IMR-90 (cell line): ENCODE measurements at regions not wholly inside any gene's neighbourhood (a gene's known extent, or its start where the extent isn't known, plus 50 kb on each side); places are given as distances from the start of the nearest gene placed in this dataset.

ENCODE experiments used
- ATAC-seq: fragments of 200-7000 bp; cut with Tn5 transposase; 2 replicates; pipeline ENCODE4 v1.9.1; 2020; ENCODE audit warnings: low read depth, mild to moderate bottlenecking, moderate library complexity
- BruUV-seq: library from RNA; stranded (reverse); fragments of 400-500 nt; replicated peaks from 2 replicates; lab custom pipeline; 2021; lab: Mats Ljungman, UMichigan
- CTCF ChIA-PET: fragments of 300-600 bp; formaldehyde crosslinking; extraction: SDS; loops from one replicate; lab custom pipeline; 2021; ENCODE audit warnings: antibody characterized with exemption; lab: Yijun Ruan, JAX
- POLR2A ChIA-PET: fragments of 300-600 bp; sonication (Branson Sonifier 250); formaldehyde crosslinking; loops from one replicate; lab custom pipeline; 2022; ENCODE audit warnings: antibody characterized with exemption; ENCODE audit not compliant: unreplicated experiment; lab: Charles Lee
- DNase-seq: peaks from one replicate; pipeline ENCODE4 v3.0.0; 2013
- H2AFZ ChIP-seq: replicated peaks from 2 replicates; pipeline ENCODE3; 2013; ENCODE audit warnings: low read length, mild to moderate bottlenecking; ENCODE audit not compliant: poor library complexity
- H2AK5ac ChIP-seq: 2 replicates; pipeline ENCODE4 v1.6.1; 2013; ENCODE audit warnings: low read depth, low read length, inconsistent platforms
- H2AK9ac ChIP-seq: replicated peaks from 2 replicates; pipeline ENCODE3; 2013; ENCODE audit warnings: mild to moderate bottlenecking, low read depth, low read length, moderate library complexity; ENCODE audit not compliant: poor library complexity
- H2BK120ac ChIP-seq: 2 replicates; pipeline ENCODE4 v1.6.1; 2013; ENCODE audit warnings: low read depth, low read length, inconsistent platforms
- H2BK15ac ChIP-seq: 3 replicates; pipeline ENCODE4 v1.6.1; 2013; ENCODE audit warnings: low read depth, low read length, inconsistent platforms
- H2BK20ac ChIP-seq: 2 replicates; pipeline ENCODE4 v1.6.1; 2013; ENCODE audit warnings: low read depth, mild to moderate bottlenecking, inconsistent platforms, low read length, moderate library complexity
- H2BK5ac ChIP-seq: 2 replicates; pipeline ENCODE4 v1.6.1; 2013; ENCODE audit warnings: mild to moderate bottlenecking, low read depth, low read length, inconsistent platforms; ENCODE audit not compliant: poor library complexity, severe bottlenecking
- H3K14ac ChIP-seq: replicated peaks from 2 replicates; pipeline ENCODE4 v1.6.1; 2013; ENCODE audit warnings: low read depth, low read length, inconsistent platforms
- H3K18ac ChIP-seq: 2 replicates; pipeline ENCODE4 v1.6.1; 2013; ENCODE audit warnings: low read depth, low read length, control low read depth
- H3K23ac ChIP-seq: 2 replicates; pipeline ENCODE4 v1.6.1; 2013; ENCODE audit warnings: low read depth, low read length, inconsistent platforms
- H3K27ac ChIP-seq: 2 replicates; pipeline ENCODE4 v1.5.1; 2013; ENCODE audit warnings: mild to moderate bottlenecking, control low read depth, low read length; ENCODE audit not compliant: insufficient read depth
- H3K27me3 ChIP-seq: 2 replicates; pipeline ENCODE4 v1.6.1; 2013; ENCODE audit warnings: low read length; ENCODE audit not compliant: control insufficient read depth, insufficient read depth
- H3K36me3 ChIP-seq: 2 replicates; pipeline ENCODE4 v1.6.1; 2013; ENCODE audit warnings: low read length, mixed read lengths; ENCODE audit not compliant: control insufficient read depth, insufficient read depth
- H3K4ac ChIP-seq: 2 replicates; pipeline ENCODE4 v1.6.1; 2013; ENCODE audit warnings: low read depth, low read length, inconsistent platforms
- H3K4me1 ChIP-seq: 2 replicates; pipeline ENCODE4 v1.6.1; 2013; ENCODE audit warnings: low read length, mixed read lengths; ENCODE audit not compliant: control insufficient read depth, insufficient read depth
- H3K4me2 ChIP-seq: 2 replicates; pipeline ENCODE4 v1.6.1; 2013; ENCODE audit warnings: low read depth, mild to moderate bottlenecking, control low read depth, low read length, moderate library complexity
- H3K4me3 ChIP-seq: 2 replicates; pipeline ENCODE4 v1.5.1; 2013; ENCODE audit warnings: low read depth, mild to moderate bottlenecking, control low read depth, low read length, moderate library complexity; ENCODE audit not compliant: insufficient read depth
- H3K56ac ChIP-seq: 2 replicates; pipeline ENCODE4 v1.6.1; 2013; ENCODE audit warnings: low read length, inconsistent platforms; ENCODE audit not compliant: insufficient read depth; ENCODE audit errors: extremely low read depth
- H3K79me1 ChIP-seq, 2 experiments: 2 replicates each; pipeline ENCODE4 v1.6.1; 2013; ENCODE audit warnings: low read length in 2 of 2, inconsistent platforms in 1 of 2, low read depth in 1 of 2
- H3K9ac ChIP-seq: 2 replicates; pipeline ENCODE4 v1.6.1; 2013; ENCODE audit warnings: low read depth, low read length, control low read depth
- H3K9me1 ChIP-seq: 2 replicates; pipeline ENCODE4 v1.6.1; 2013; ENCODE audit warnings: low read length, inconsistent platforms; ENCODE audit not compliant: insufficient read depth
- H3K9me3 ChIP-seq: 2 replicates; pipeline ENCODE4 v1.6.1; 2013; ENCODE audit warnings: low read length; ENCODE audit not compliant: control insufficient read depth, insufficient read depth
- H4K20me1 ChIP-seq: 2 replicates; pipeline ENCODE4 v1.6.1; 2013; ENCODE audit warnings: low read length, inconsistent platforms; ENCODE audit not compliant: insufficient read depth
- H4K5ac ChIP-seq: 2 replicates; pipeline ENCODE4 v1.6.1; 2013; ENCODE audit warnings: mild to moderate bottlenecking, low read depth, low read length, control low read depth
- H4K8ac ChIP-seq, 2 experiments: 2 replicates each; pipeline ENCODE4 v1.6.1; 2013; ENCODE audit warnings: low read depth in 2 of 2, low read length in 2 of 2, control low read depth in 1 of 2, inconsistent platforms in 1 of 2
- H4K91ac ChIP-seq: 2 replicates; pipeline ENCODE4 v1.6.1; 2013; ENCODE audit warnings: low read depth, low read length, inconsistent platforms; ENCODE audit not compliant: insufficient read depth
- BHLHE40 ChIP-seq: fragments of 150-350 bp; IDR thresholded peaks from 2 replicates; pipeline ENCODE4 v1.6.1; 2016; ENCODE audit warnings: mild to moderate bottlenecking, low read depth, low read length
- CEBPB ChIP-seq: IDR thresholded peaks from 2 replicates; pipeline ENCODE4 v1.6.1; 2012; ENCODE audit warnings: low read depth, low read length, improper control_type of control experiment
- CHD1 ChIP-seq: IDR thresholded peaks from 2 replicates; pipeline ENCODE4 v1.6.1; 2012; ENCODE audit warnings: low read depth, low read length, improper control_type of control experiment
- CTCF ChIP-seq: conservative IDR thresholded peaks from 2 replicates; pipeline ENCODE4 v1.5.1; 2012; ENCODE audit warnings: mild to moderate bottlenecking, low read depth, low read length, improper control_type of control experiment
- ELK1 ChIP-seq: fragments of 150-350 bp; IDR thresholded peaks from 2 replicates; pipeline ENCODE4 v1.6.1; 2016; ENCODE audit warnings: low read depth, mild to moderate bottlenecking, low read length, moderate library complexity, borderline replicate concordance
- FOS ChIP-seq: fragments of 150-350 bp; IDR thresholded peaks from 2 replicates; pipeline ENCODE4 v1.6.1; 2016; ENCODE audit warnings: low read depth, low read length
- MAFK ChIP-seq: IDR thresholded peaks from 2 replicates; pipeline ENCODE4 v1.6.1; 2012; ENCODE audit warnings: low read depth, low read length, improper control_type of control experiment
- MAZ ChIP-seq: IDR thresholded peaks from 2 replicates; pipeline ENCODE4 v1.6.1; 2012; ENCODE audit warnings: low read depth, mild to moderate bottlenecking, low read length, improper control_type of control experiment, moderate library complexity, borderline replicate concordance
- MXI1 ChIP-seq: IDR thresholded peaks from 2 replicates; pipeline ENCODE4 v1.6.1; 2012; ENCODE audit warnings: low read depth, mild to moderate bottlenecking, low read length, moderate library complexity, borderline replicate concordance
- NFE2L2 ChIP-seq: fragments of 150-350 bp; IDR thresholded peaks from 2 replicates; pipeline ENCODE4 v1.6.1; 2016; ENCODE audit warnings: low read depth, mild to moderate bottlenecking, low read length
- POLR2A ChIP-seq: IDR thresholded peaks from 2 replicates; pipeline ENCODE4 v1.6.1; 2012; ENCODE audit warnings: mild to moderate bottlenecking, low read depth, low read length
- RAD21 ChIP-seq: IDR thresholded peaks from 2 replicates; pipeline ENCODE4 v1.6.1; 2012; ENCODE audit warnings: low read length, improper control_type of control experiment
- RCOR1 ChIP-seq: IDR thresholded peaks from 2 replicates; pipeline ENCODE4 v1.6.1; 2012; ENCODE audit warnings: mild to moderate bottlenecking, low read length, improper control_type of control experiment; ENCODE audit not compliant: insufficient replicate concordance
- RFX5 ChIP-seq: IDR thresholded peaks from 2 replicates; pipeline ENCODE4 v1.8.0; 2012; ENCODE audit warnings: low read depth, mild to moderate bottlenecking, low read length, moderate library complexity
- SMC3 ChIP-seq: fragments of 150-350 bp; IDR thresholded peaks from 2 replicates; pipeline ENCODE4 v1.6.1; 2016; ENCODE audit warnings: low read depth, mild to moderate bottlenecking, antibody characterized with exemption, low read length, moderate library complexity
- USF2 ChIP-seq: fragments of 150-350 bp; IDR thresholded peaks from 2 replicates; pipeline ENCODE4 v1.6.1; 2017; ENCODE audit warnings: mild to moderate bottlenecking, antibody characterized with exemption, low read length, low read depth
- WGBS, 2 experiments: methylation state at CpG; one replicate each; pipeline versions ENCODE4 v1.1.5 to v1.1.7; 2013; ENCODE audit warnings: missing lambda C conversion rate in 2 of 2; ENCODE audit not compliant: insufficient read length in 1 of 2; ENCODE audit errors: extremely low coverage in 2 of 2; 5-methylcytosine and 5-hydroxymethylcytosine counted together
- dilution Hi-C: fragments of 300-500 bp; cut with HindIII; formaldehyde crosslinking; loops from one replicate; pipeline ENCODE4 v1.14.3; 2018; ENCODE audit warnings: low sequenced_read_pairs; ENCODE audit not compliant: unreplicated experiment
- in situ Hi-C: fragments of 300-500 bp; cut with MboI; formaldehyde crosslinking; loops from 3 replicates; pipeline ENCODE4 v1.14.3; 2019; ENCODE audit warnings: low sequenced_read_pairs, inconsistent platforms, mixed read lengths
- intact Hi-C: fragments of 100-400 bp; cut with micrococcal nuclease; formaldehyde crosslinking; loops from 2 replicates; pipeline ENCODE4 v1.10.0; 2022

- in situ Hi-C loops = no loop called here
- intact Hi-C loops = no loop called here
- Histone ChIP-seq H3K56ac (no peak overlapping the region), H2BK5ac (no peak overlapping the region), H3K23ac (no peak overlapping the region), H2BK20ac (no peak overlapping the region), H2AFZ (no peak overlapping the region), H3K79me1 (no peaks in the 10 kb centered on the region), H3K27ac (no peak overlapping the region), H4K91ac (no peak overlapping the region), H2BK120ac (no peak overlapping the region), H2BK15ac (no peak overlapping the region), H3K4me2 (no peak overlapping the region), H3K4ac (no peak overlapping the region), H3K36me3 (no peaks in the 10 kb centered on the region), H3K9me3 (peaks cover 2% of the 10 kb centered on the region), H2AK5ac (no peak overlapping the region), H3K9ac (no peak overlapping the region), H2AK9ac (no peak overlapping the region), H3K14ac (no peak overlapping the region), H3K4me3 (no peak overlapping the region), H3K27me3 (no peaks in the 10 kb centered on the region), H4K5ac (no peak overlapping the region), H3K9me1 (no peaks in the 10 kb centered on the region), H4K20me1 (no peaks in the 10 kb centered on the region), H3K4me1 (no peaks in the 10 kb centered on the region), H4K8ac (no peak overlapping the region), H3K18ac (no peak overlapping the region)
- TF ChIP-seq RAD21 (no peak), CTCF (no peak), SMC3 (no peak), FOS (no peak), USF2 (no peak), BHLHE40 (no peak), RCOR1 (no peak), CEBPB (no peak), MAZ (no peak), RFX5 (no peak), MAFK (no peak), CHD1 (no peak), MXI1 (no peak), ELK1 (no peak), POLR2A (no peak), NFE2L2 (no peak)
- DNase-seq (no peak), ATAC-seq (no peak)
- CTCF ChIA-PET = no interaction called here
- POLR2A ChIA-PET = no interaction called here
- dilution Hi-C loops = no loop called here
- 100% methylated on average over 1 of the region's 1 CpG; no CpG with 5 or more reads in 1 of the 2 experiments for WGBS, 2 experiments
- no TSS peak for BruUV-seq
Measured at GRCh38 chr13:58744686-58745085, 1113.1 kb downstream of the PCDH17 start.
